ENCODE measurements at regions not wholly inside any gene's neighbourhood (a gene's known extent, or its start where the extent isn't known, plus 50 kb on each side); places are given as distances from the start of the nearest gene placed in this dataset.
A peak's percentile ranks its signal among the peaks of the same experiment; 100 is the strongest.
"Not testable (repeated sequence)": the region's sequence is repeated elsewhere in the genome, so short reads cannot be mapped to it uniquely, and the experiment has no call there.

- H3K27ac ChIP-seq (ENCODE audit: low read depth in 1 of 3, low read length in 2 of 3); H3K4me1 ChIP-seq (ENCODE audit: control insufficient read depth in 3 of 3, insufficient read depth in 2 of 3, low read depth in 1 of 3, low read length in 2 of 3); H3K4me3 ChIP-seq (ENCODE audit: low read depth in 1 of 3, low read length in 3 of 3); H3K27me3 ChIP-seq (ENCODE audit: control insufficient read depth in 3 of 3, insufficient read depth in 3 of 3, low read length in 3 of 3); FAIRE-seq; DNase-seq; H3K36me3 ChIP-seq (ENCODE audit: control insufficient read depth in 3 of 3, insufficient read depth in 2 of 3, low read depth in 1 of 3, low read length in 3 of 3): not testable (repeated sequence)
- H3K9me3 ChIP-seq (ENCODE audit: control insufficient read depth in 2 of 2, insufficient read depth in 1 of 2, low read depth in 1 of 2, low read length in 1 of 2) = peaks cover 6 to 16% of the 10 kb centered on the region in 2 donors
- WGBS, 3 donors = 92 to 96% (median 94%) methylated on average over 12 to 15 of the region's 17 CpGs
Observed at GRCh38 chr1:125064029-125064428, 3879.3 kb downstream of the SRGAP2C start.

- no peak for DNase-seq
- Histone ChIP-seq H3K27me3 (ENCODE audit: control insufficient read depth in 3 of 3, insufficient read depth in 3 of 3, low read length in 3 of 3) (no peaks in the 10 kb centered on the region), H3K4me1 (ENCODE audit: control insufficient read depth in 3 of 3, insufficient read depth in 2 of 3, low read depth in 1 of 3, low read length in 2 of 3) (no peaks in the 10 kb centered on the region), H3K36me3 (ENCODE audit: control insufficient read depth in 3 of 3, insufficient read depth in 2 of 3, low read depth in 1 of 3, low read length in 3 of 3) (no peaks in the 10 kb centered on the region), H3K27ac (ENCODE audit: low read depth in 1 of 3, low read length in 2 of 3) (no peak overlapping the region), H3K4me3 (ENCODE audit: low read depth in 1 of 3, low read length in 3 of 3) (no peak overlapping the region), H3K9me3 (ENCODE audit: control insufficient read depth in 2 of 2, insufficient read depth in 1 of 2, low read depth in 1 of 2, low read length in 1 of 2) (peaks cover 6 to 16% of the 10 kb centered on the region in 2 donors)
- WGBS, 3 donors = 87 to 92% (median 92%) methylated on average over 21 of the region's 21 CpGs
- no peak for FAIRE-seq
Observed at GRCh38 chr1:125064481-125064880, 3879.7 kb downstream of the SRGAP2C start.

- 87 to 91% (median 89%) methylated on average over 36 to 37 of the region's 37 CpGs for WGBS, 3 donors
- no peak overlapping the region for H3K4me3 ChIP-seq (ENCODE audit: low read depth in 1 of 3, low read length in 3 of 3)
- no peak overlapping the region for H3K27ac ChIP-seq (ENCODE audit: low read depth in 1 of 3, low read length in 2 of 3)
- H3K9me3 ChIP-seq (ENCODE audit: control insufficient read depth in 2 of 2, insufficient read depth in 1 of 2, low read depth in 1 of 2, low read length in 1 of 2) = peaks cover 6 to 16% of the 10 kb centered on the region in 2 donors
- no peaks in the 10 kb centered on the region for H3K36me3 ChIP-seq (ENCODE audit: control insufficient read depth in 3 of 3, insufficient read depth in 2 of 3, low read depth in 1 of 3, low read length in 3 of 3)
- DNase-seq = no peak
- FAIRE-seq = no peak
- no peaks in the 10 kb centered on the region for H3K4me1 ChIP-seq (ENCODE audit: control insufficient read depth in 3 of 3, insufficient read depth in 2 of 3, low read depth in 1 of 3, low read length in 2 of 3)
- H3K27me3 ChIP-seq (ENCODE audit: control insufficient read depth in 3 of 3, insufficient read depth in 3 of 3, low read length in 3 of 3) = no peaks in the 10 kb centered on the region
Observed at GRCh38 chr1:125065092-125065820, 3880.5 kb downstream of the SRGAP2C start.

- H3K27me3 ChIP-seq (ENCODE audit: control insufficient read depth in 3 of 3, insufficient read depth in 3 of 3, low read length in 3 of 3) = no peaks in the 10 kb centered on the region
- WGBS, 3 donors = 82 to 87% (median 87%) methylated on average over 13 to 14 of the region's 14 CpGs
- DNase-seq (no peak), FAIRE-seq (no peak)
- peaks cover 6 to 16% of the 10 kb centered on the region in 2 donors for H3K9me3 ChIP-seq (ENCODE audit: control insufficient read depth in 2 of 2, insufficient read depth in 1 of 2, low read depth in 1 of 2, low read length in 1 of 2)
- H3K36me3 ChIP-seq (ENCODE audit: control insufficient read depth in 3 of 3, insufficient read depth in 2 of 3, low read depth in 1 of 3, low read length in 3 of 3) = no peaks in the 10 kb centered on the region
- no peak overlapping the region for H3K27ac ChIP-seq (ENCODE audit: low read depth in 1 of 3, low read length in 2 of 3)
- H3K4me3 ChIP-seq (ENCODE audit: low read depth in 1 of 3, low read length in 3 of 3) = no peak overlapping the region
- H3K4me1 ChIP-seq (ENCODE audit: control insufficient read depth in 3 of 3, insufficient read depth in 2 of 3, low read depth in 1 of 3, low read length in 2 of 3) = no peaks in the 10 kb centered on the region
Observed at GRCh38 chr1:125065821-125066180, 3881.0 kb downstream of the SRGAP2C start.

GRCh38 chr1:125066385-125066784 lies 3881.6 kb downstream of the SRGAP2C start:
- DNase-seq (no peak), FAIRE-seq (no peak)
- Histone ChIP-seq H3K27ac (ENCODE audit: low read depth in 1 of 3, low read length in 2 of 3) (no peak overlapping the region), H3K4me3 (ENCODE audit: low read depth in 1 of 3, low read length in 3 of 3) (no peak overlapping the region), H3K4me1 (ENCODE audit: control insufficient read depth in 3 of 3, insufficient read depth in 2 of 3, low read depth in 1 of 3, low read length in 2 of 3) (no peaks in the 10 kb centered on the region), H3K9me3 (ENCODE audit: control insufficient read depth in 2 of 2, insufficient read depth in 1 of 2, low read depth in 1 of 2, low read length in 1 of 2) (peaks cover 6 to 16% of the 10 kb centered on the region in 2 donors), H3K36me3 (ENCODE audit: control insufficient read depth in 3 of 3, insufficient read depth in 2 of 3, low read depth in 1 of 3, low read length in 3 of 3) (no peaks in the 10 kb centered on the region), H3K27me3 (ENCODE audit: control insufficient read depth in 3 of 3, insufficient read depth in 3 of 3, low read length in 3 of 3) (no peaks in the 10 kb centered on the region)
- 88 to 91% (median 90%) methylated on average over 22 of the region's 22 CpGs for WGBS, 3 donors

GRCh38 chr1:125066849-125067248 lies 3882.1 kb downstream of the SRGAP2C start:
- not testable (repeated sequence) for H3K27ac ChIP-seq (ENCODE audit: low read depth in 1 of 3, low read length in 2 of 3); H3K4me3 ChIP-seq (ENCODE audit: low read depth in 1 of 3, low read length in 3 of 3); H3K4me1 ChIP-seq (ENCODE audit: control insufficient read depth in 3 of 3, insufficient read depth in 2 of 3, low read depth in 1 of 3, low read length in 2 of 3); FAIRE-seq; H3K36me3 ChIP-seq (ENCODE audit: control insufficient read depth in 3 of 3, insufficient read depth in 2 of 3, low read depth in 1 of 3, low read length in 3 of 3); H3K27me3 ChIP-seq (ENCODE audit: control insufficient read depth in 3 of 3, insufficient read depth in 3 of 3, low read length in 3 of 3); DNase-seq
- peaks cover 6 to 16% of the 10 kb centered on the region in 2 donors for H3K9me3 ChIP-seq (ENCODE audit: control insufficient read depth in 2 of 2, insufficient read depth in 1 of 2, low read depth in 1 of 2, low read length in 1 of 2)
- WGBS, 3 donors = 83 to 93% (median 84%) methylated on average over 9 to 12 of the region's 13 CpGs

- Histone ChIP-seq H3K27ac (ENCODE audit: low read depth in 1 of 3, low read length in 2 of 3) (no peak overlapping the region), H3K4me3 (ENCODE audit: low read depth in 1 of 3, low read length in 3 of 3) (no peak overlapping the region), H3K36me3 (ENCODE audit: control insufficient read depth in 3 of 3, insufficient read depth in 2 of 3, low read depth in 1 of 3, low read length in 3 of 3) (no peaks in the 10 kb centered on the region), H3K27me3 (ENCODE audit: control insufficient read depth in 3 of 3, insufficient read depth in 3 of 3, low read length in 3 of 3) (no peaks in the 10 kb centered on the region), H3K4me1 (ENCODE audit: control insufficient read depth in 3 of 3, insufficient read depth in 2 of 3, low read depth in 1 of 3, low read length in 2 of 3) (no peaks in the 10 kb centered on the region), H3K9me3 (ENCODE audit: control insufficient read depth in 2 of 2, insufficient read depth in 1 of 2, low read depth in 1 of 2, low read length in 1 of 2) (no peaks in the 10 kb centered on the region)
- WGBS, 3 donors = 79 to 82% (median 81%) methylated on average over 18 of the region's 18 CpGs
- FAIRE-seq (no peak), DNase-seq (peak in 1 of 2 donors; percentile 1)
Observed at GRCh38 chr1:125080077-125080476, 3895.3 kb downstream of the SRGAP2C start.

GRCh38 chr1:125085720-125086591 lies 3901.2 kb downstream of the SRGAP2C start:
- H3K36me3 ChIP-seq (ENCODE audit: control insufficient read depth in 3 of 3, insufficient read depth in 2 of 3, low read depth in 1 of 3, low read length in 3 of 3) = no peaks in the 10 kb centered on the region
- 68 to 86% (median 82%) methylated on average over 87 to 108 of the region's 108 CpGs for WGBS, 3 donors
- H3K4me3 ChIP-seq (ENCODE audit: low read depth in 1 of 3, low read length in 3 of 3) = no peak overlapping the region
- no peaks in the 10 kb centered on the region for H3K4me1 ChIP-seq (ENCODE audit: control insufficient read depth in 3 of 3, insufficient read depth in 2 of 3, low read depth in 1 of 3, low read length in 2 of 3)
- H3K27ac ChIP-seq (ENCODE audit: low read depth in 1 of 3, low read length in 2 of 3) = no peak overlapping the region
- DNase-seq = no peak
- FAIRE-seq = no peak
- H3K27me3 ChIP-seq (ENCODE audit: control insufficient read depth in 3 of 3, insufficient read depth in 3 of 3, low read length in 3 of 3) = no peaks in the 10 kb centered on the region
- H3K9me3 ChIP-seq (ENCODE audit: control insufficient read depth in 2 of 2, insufficient read depth in 1 of 2, low read depth in 1 of 2, low read length in 1 of 2) = peaks cover 3 to 5% of the 10 kb centered on the region in 2 donors
